Endothelial cell of umbilical vein (primary cell): ENCODE measurements at regions not wholly inside any gene's neighbourhood (a gene's known extent, or its start where the extent isn't known, plus 50 kb on each side); places are given as distances from the start of the nearest gene placed in this dataset.

Experiments used
- BruUV-seq: library from RNA; stranded (reverse); fragments of 400-500 nt; replicated peaks from 2 replicates; lab custom pipeline; 2021; lab: Mats Ljungman, UMichigan
- CTCF ChIA-PET: fragments of 300-600, 350-600 bp; sonication (Branson Sonifier 250); formaldehyde crosslinking; loops from one replicate; lab custom pipeline; 2021; ENCODE audit warnings: antibody characterized with exemption, inconsistent platforms; lab: Charles Lee
- POLR2A ChIA-PET: fragments of 300-600, 350-600 bp; sonication (Branson Sonifier 250); formaldehyde crosslinking; loops from one replicate; lab custom pipeline; 2021; ENCODE audit warnings: antibody characterized with exemption, inconsistent platforms; lab: Charles Lee
- DNase-seq: peaks from one replicate; pipeline ENCODE4 v3.0.0-alpha.2; 2011; ENCODE audit warnings: low read depth, low spot score
- FAIRE-seq: peaks from 2 replicates; lab custom pipeline; 2011; peaks lifted over from hg19 to GRCh38; lab: Jason Lieb, UNC
- H2AFZ ChIP-seq: 2 replicates; pipeline ENCODE4 v1.6.0; 2012; ENCODE audit warnings: low read depth, low read length, control low read depth, inconsistent platforms
- H3K27ac ChIP-seq: 2 replicates; pipeline ENCODE4 v1.5.1; 2011; ENCODE audit warnings: low read depth, mild to moderate bottlenecking, control low read depth, low read length, moderate library complexity; ENCODE audit not compliant: insufficient read depth
- H3K27me3 ChIP-seq, 2 experiments: 2 replicates each; pipeline versions ENCODE4 v1.6.0 to v1.6.1; 2011; ENCODE audit warnings: low read length in 2 of 2, mixed read lengths in 1 of 2; ENCODE audit not compliant: control insufficient read depth in 2 of 2, insufficient read depth in 2 of 2
- H3K36me3 ChIP-seq, 2 experiments: 2 replicates in 1 of 2; 3 replicates in 1 of 2; pipeline ENCODE4 v1.5.1; 2011; ENCODE audit warnings: low read length in 2 of 2, mild to moderate bottlenecking in 1 of 2, moderate library complexity in 1 of 2; ENCODE audit not compliant: control insufficient read depth in 2 of 2, insufficient read depth in 2 of 2; ENCODE audit errors: extremely low read depth in 1 of 2
- H3K4me1 ChIP-seq: 3 replicates; pipeline ENCODE4 v1.5.1; 2011; ENCODE audit warnings: mild to moderate bottlenecking, low read length; ENCODE audit not compliant: control insufficient read depth, insufficient read depth; ENCODE audit errors: extremely low read depth
- H3K4me2 ChIP-seq: 2 replicates; pipeline ENCODE4 v1.6.1; 2011; ENCODE audit warnings: low read length, control low read depth, mixed read lengths; ENCODE audit not compliant: insufficient read depth
- H3K4me3 ChIP-seq, 3 experiments: fragments of 200-600 bp in 1 of 3; sonication (generic), shearing (Covaris generic) in 1 of 3; replicated peaks in 1 of 3; 2 replicates each; pipeline ENCODE4 v1.5.1; 2011 to 2016; ENCODE audit warnings: control low read depth in 3 of 3, low read length in 3 of 3, mild to moderate bottlenecking in 2 of 3, inconsistent platforms in 1 of 3, low read depth in 1 of 3, moderate library complexity in 1 of 3; ENCODE audit not compliant: insufficient read depth in 1 of 3
- H3K79me2 ChIP-seq: 2 replicates; pipeline ENCODE4 v1.6.0; 2012; ENCODE audit warnings: low read length, inconsistent platforms; ENCODE audit not compliant: control insufficient read depth, insufficient read depth
- H3K9ac ChIP-seq: replicated peaks from 2 replicates; pipeline ENCODE3; 2011; ENCODE audit warnings: low read length, control low read depth; ENCODE audit not compliant: insufficient read depth; ENCODE audit errors: extremely low read depth
- H3K9me1 ChIP-seq: replicated peaks from 3 replicates; pipeline ENCODE4 v1.6.0; 2011; ENCODE audit warnings: mild to moderate bottlenecking, low read length; ENCODE audit not compliant: control insufficient read depth, insufficient read depth; ENCODE audit errors: extremely low read depth
- H3K9me3 ChIP-seq: replicated peaks from 2 replicates; pipeline ENCODE4 v1.5.1; 2012; ENCODE audit warnings: low read length, inconsistent platforms; ENCODE audit not compliant: control insufficient read depth, insufficient read depth
- H4K20me1 ChIP-seq: replicated peaks from 2 replicates; pipeline ENCODE3; 2011; ENCODE audit warnings: mild to moderate bottlenecking, low read length; ENCODE audit not compliant: control insufficient read depth, insufficient read depth; ENCODE audit errors: extremely low read depth
- CTCF ChIP-seq, 2 donors: IDR thresholded peaks; 1 replicate in 1 of 2; 2 replicates in 1 of 2; pipeline ENCODE4 v1.5.1; 2011; ENCODE audit warnings: low read length in 2 of 2, mild to moderate bottlenecking in 2 of 2, moderate library complexity in 2 of 2, control low read depth in 1 of 2, inconsistent platforms in 1 of 2, low read depth in 1 of 2; ENCODE audit not compliant: insufficient read depth in 1 of 2; ENCODE audit errors: extremely low read depth in 1 of 2
- EZH2 ChIP-seq: IDR thresholded peaks from 2 replicates; pipeline ENCODE4 v1.6.1; 2012; ENCODE audit warnings: borderline replicate concordance, low read depth, mild to moderate bottlenecking, moderate library complexity, low read length, inconsistent platforms; ENCODE audit not compliant: severe bottlenecking
- JUN ChIP-seq: IDR thresholded peaks from 2 replicates; pipeline ENCODE4 v1.6.1; 2011; ENCODE audit warnings: borderline replicate concordance, low read depth; ENCODE audit not compliant: insufficient read length, insufficient read depth
- POLR2A ChIP-seq: IDR thresholded peaks from 2 replicates; pipeline ENCODE4 v1.6.1; 2012; ENCODE audit warnings: low read depth, mild to moderate bottlenecking, control low read depth, low read length
- dilution Hi-C: fragments of 300-500 bp; cut with MboI; formaldehyde crosslinking; loops from one replicate; pipeline ENCODE4 v1.15.0; 2019; ENCODE audit warnings: low sequenced_read_pairs; ENCODE audit not compliant: extremely low pct_ligation_motif_present
- intact Hi-C: fragments of 100-400 bp; cut with micrococcal nuclease; formaldehyde crosslinking; loops from one replicate; pipeline ENCODE4 v1.10.0; 2022

- ChIA-PET CTCF (no interaction called here), POLR2A (no interaction called here)
- FAIRE-seq (no peak), DNase-seq (no peak)
- Histone ChIP-seq H2AFZ (no peak overlapping the region), H3K9me1 (no peaks in the 10 kb centered on the region), H3K36me3 (no peaks in the 10 kb centered on the region), H3K27ac (no peak overlapping the region), H3K4me1 (no peaks in the 10 kb centered on the region), H3K4me3 (no peak overlapping the region), H3K9ac (no peak overlapping the region), H4K20me1 (no peaks in the 10 kb centered on the region), H3K27me3 (no peaks in the 10 kb centered on the region), H3K79me2 (no peaks in the 10 kb centered on the region), H3K4me2 (no peak overlapping the region), H3K9me3 (peaks cover 7% of the 10 kb centered on the region)
- no TSS peak for BruUV-seq
- intact Hi-C loops, result no loop called here
- dilution Hi-C loops, result no loop called here
- TF ChIP-seq CTCF (IDR thresholded peaks at IDR 0.05; ENCODE audit: extremely low read depth in 1 of 2, insufficient read depth in 1 of 2, low read depth in 1 of 2, low read length in 2 of 2) (no peak), POLR2A (no peak), EZH2 (no peak), JUN (no peak)
Observed at GRCh38 chr20:19026121-19026878, 186.1 kb upstream of the SLC24A3 start.
